Right cardiac atrium (tissue), 5 donors: ENCODE measurements at regions not wholly inside any gene's neighbourhood (a gene's known extent, or its start where the extent isn't known, plus 50 kb on each side); places are given as distances from the start of the nearest gene placed in this dataset.

Experiments used
- ATAC-seq, 2 donors: fragments of 200-7000 bp; cut with Tn5 transposase; one replicate each; pipeline versions ENCODE4 v1.8.0 to v1.9.1; 2020; ENCODE audit warnings: moderate library complexity in 2 of 2, mild to moderate bottlenecking in 1 of 2
- DNase-seq, 3 donors: peaks; one replicate each; pipeline ENCODE4 v3.0.0-alpha.2; 2020
- H3K27ac ChIP-seq: one replicate; pipeline ENCODE4 v1.5.1; 2013; ENCODE audit warnings: mild to moderate bottlenecking, low read length, control low read depth, moderate library complexity
- H3K27me3 ChIP-seq: one replicate; pipeline ENCODE4 v1.6.1; 2013; ENCODE audit not compliant: control insufficient read depth, insufficient read depth
- H3K4me1 ChIP-seq: one replicate; pipeline ENCODE4 v1.6.1; 2013; ENCODE audit warnings: low read length; ENCODE audit not compliant: control insufficient read depth, insufficient read depth
- H3K4me3 ChIP-seq: one replicate; pipeline ENCODE4 v1.5.1; 2013; ENCODE audit warnings: low read length, control low read depth
- H3K9me3 ChIP-seq: one replicate; pipeline ENCODE4 v1.6.1; 2013; ENCODE audit warnings: low read length; ENCODE audit not compliant: control insufficient read depth
- WGBS: extraction: QIAGEN DNeasy Blood & Tissue Kit; methylation state at CpG from one replicate; pipeline ENCODE4 v1.1.7; 2013; 5-methylcytosine and 5-hydroxymethylcytosine counted together
- intact Hi-C, 4 donors: fragments of 100-400 bp; cut with DNase I; formaldehyde crosslinking; loops; one replicate each; pipeline versions ENCODE4 v1.11.0 to v1.14.0; 2022 to 2023
- donor health status: healthy with polysubstance abuse.
- donor health status: DM: no; HTN: yes; CAD: no.
- donor health status: DM: no; HTN: no; CAD: no.
- donor health status: DM: no; HTN: yes; CAD: no; lungs with severe emphysema.
- donor health status: DM: yes; HTN: yes; CAD: no.

DNA sequence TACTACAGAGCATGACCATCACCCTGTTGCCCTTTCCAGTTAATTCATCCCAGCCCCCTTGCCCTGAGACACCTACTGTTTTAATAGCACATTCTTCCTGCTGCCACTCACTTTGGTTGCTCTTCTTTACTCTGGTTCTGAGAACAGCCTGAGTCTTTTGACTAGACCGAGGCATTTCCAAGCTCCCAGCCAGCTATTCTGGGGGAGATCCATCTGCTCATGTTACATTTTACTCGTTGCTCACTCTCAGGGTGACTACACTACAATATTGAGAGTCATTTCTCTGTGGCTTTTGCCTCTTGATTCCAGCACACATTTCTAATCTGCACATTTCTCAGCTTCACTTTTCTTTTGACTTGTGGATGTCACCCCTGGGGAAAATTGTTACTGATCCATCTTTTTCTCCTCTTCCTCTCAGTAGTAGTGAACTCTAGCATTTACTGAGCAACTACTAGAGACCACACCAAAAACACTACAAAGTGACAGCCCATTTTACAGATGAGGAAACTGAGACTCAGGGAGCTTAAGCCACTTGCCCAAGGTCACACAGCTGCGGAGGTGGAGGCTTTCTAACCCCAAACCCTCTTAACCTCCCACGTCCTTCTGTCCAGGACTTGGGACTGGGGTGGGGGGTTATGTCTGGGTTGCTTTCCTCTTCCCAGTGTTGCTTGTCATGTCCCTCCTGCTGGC, 117.8 kb downstream of the C11orf91 start:
- no peaks in the 10 kb centered on the region for H3K9me3 ChIP-seq
- ATAC-seq (no peak), DNase-seq (no peak)
- intact Hi-C loops = no loop called here
- no peak overlapping the region for H3K4me3 ChIP-seq
- H3K27ac ChIP-seq = no peak overlapping the region
- no peaks in the 10 kb centered on the region for H3K4me1 ChIP-seq
- 78% methylated on average over 4 of the region's 4 CpGs for WGBS
- no peaks in the 10 kb centered on the region for H3K27me3 ChIP-seq

DNA sequence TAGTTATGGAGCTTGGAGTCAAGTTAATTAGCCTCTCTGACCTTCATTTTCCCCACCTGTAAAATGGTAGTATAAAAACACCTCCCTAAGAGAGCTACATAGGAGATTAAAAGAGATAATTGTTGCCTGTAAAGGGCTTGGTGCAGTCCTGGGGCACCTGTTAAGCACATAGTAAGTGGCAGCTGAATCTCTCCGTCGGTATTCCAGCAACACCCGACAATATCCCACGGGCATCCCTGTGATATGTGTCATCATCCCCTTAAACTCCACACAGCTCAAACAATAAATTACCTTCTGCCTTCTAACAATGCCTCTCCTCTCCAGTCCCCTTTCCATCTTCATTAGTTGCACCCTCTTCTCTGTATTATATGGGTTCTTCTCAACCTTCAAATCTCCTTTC, 121.5 kb downstream of the C11orf91 start:
- no peak overlapping the region for H3K27ac ChIP-seq
- H3K9me3 ChIP-seq = no peaks in the 10 kb centered on the region
- H3K4me1 ChIP-seq = no peaks in the 10 kb centered on the region
- 92% methylated on average over 4 of the region's 4 CpGs for WGBS
- DNase-seq (no peak), ATAC-seq (no peak)
- no peak overlapping the region for H3K4me3 ChIP-seq
- intact Hi-C loops = no loop called here
- H3K27me3 ChIP-seq = no peaks in the 10 kb centered on the region

DNA sequence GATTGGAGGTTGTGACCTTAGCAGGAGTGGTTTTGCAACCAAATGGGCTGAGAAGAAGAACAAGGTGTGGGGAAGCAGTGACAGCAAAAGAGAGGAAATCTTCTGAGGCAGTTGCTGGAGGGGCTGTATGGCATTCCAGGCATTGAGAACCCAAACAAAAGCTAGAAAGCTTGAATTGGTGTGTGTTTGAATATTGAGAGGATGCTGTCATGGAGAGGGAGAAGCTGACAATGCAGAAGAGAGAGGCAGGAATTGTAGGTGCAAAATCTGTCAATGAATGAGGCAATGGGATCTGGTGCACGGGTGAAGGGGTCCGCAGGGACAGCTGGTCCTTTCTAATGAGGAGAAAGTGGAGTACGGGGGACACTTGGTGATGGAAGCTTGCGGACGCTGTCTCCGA, 123.4 kb downstream of the C11orf91 start:
- Histone ChIP-seq H3K27ac (no peak overlapping the region), H3K4me1 (no peaks in the 10 kb centered on the region), H3K4me3 (no peak overlapping the region), H3K27me3 (no peaks in the 10 kb centered on the region), H3K9me3 (no peaks in the 10 kb centered on the region)
- 89% methylated on average over 6 of the region's 6 CpGs for WGBS
- DNase-seq = no peak
- intact Hi-C loops = no loop called here
- ATAC-seq = no peak

GRCh38 chr11:33575311-33575710, 125.3 kb downstream of the C11orf91 start:
- intact Hi-C loops = no loop called here
- WGBS = 78% methylated on average over 5 of the region's 5 CpGs
- H3K27ac ChIP-seq = no peak overlapping the region
- DNase-seq (no peak), ATAC-seq (no peak)
- no peaks in the 10 kb centered on the region for H3K4me1 ChIP-seq
- no peak overlapping the region for H3K4me3 ChIP-seq
- no peaks in the 10 kb centered on the region for H3K27me3 ChIP-seq
- no peaks in the 10 kb centered on the region for H3K9me3 ChIP-seq

GRCh38 chr11:33574331-33574730, 126.3 kb downstream of the C11orf91 start:
- no peak overlapping the region for H3K27ac ChIP-seq
- DNase-seq = no peak
- no peak for ATAC-seq
- no peak overlapping the region for H3K4me3 ChIP-seq
- intact Hi-C loops = no loop called here
- whole genome bisulfite sequencing = 90% methylated on average over 7 of the region's 7 CpGs
- H3K9me3 ChIP-seq = no peaks in the 10 kb centered on the region
- no peaks in the 10 kb centered on the region for H3K4me1 ChIP-seq
- H3K27me3 ChIP-seq = no peaks in the 10 kb centered on the region

DNA sequence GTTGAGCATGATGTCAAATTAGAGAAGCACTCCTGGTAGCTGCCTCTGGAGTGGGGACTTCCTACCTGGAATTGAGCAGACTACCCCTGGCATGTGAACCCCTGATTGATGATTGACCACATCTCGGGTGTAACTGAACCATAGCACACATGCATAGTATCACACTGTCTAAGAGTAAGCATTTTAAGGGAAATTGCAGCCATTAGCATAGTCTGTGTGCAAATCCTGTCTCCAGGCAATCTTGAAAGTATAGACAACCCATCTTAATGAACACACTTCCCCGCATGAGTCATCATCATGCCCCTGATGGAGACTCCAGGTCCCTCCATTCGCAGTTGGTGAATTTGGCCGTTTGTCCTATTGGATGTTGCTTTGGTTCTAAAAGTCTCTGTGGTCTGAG, 131.3 kb downstream of the C11orf91 start:
- Histone ChIP-seq H3K4me3 (no peak overlapping the region), H3K9me3 (no peaks in the 10 kb centered on the region)
- 86% methylated on average over 4 of the region's 4 CpGs for WGBS

GRCh38 chr11:33567004-33567403, 133.6 kb downstream of the C11orf91 start:
- no peak overlapping the region for H3K4me3 ChIP-seq
- no peaks in the 10 kb centered on the region for H3K9me3 ChIP-seq
- no peak for ATAC-seq
- no peak for DNase-seq
- no peaks in the 10 kb centered on the region for H3K4me1 ChIP-seq
- no peaks in the 10 kb centered on the region for H3K27me3 ChIP-seq
- H3K27ac ChIP-seq = no peak overlapping the region
- intact Hi-C loops = no loop called here
- 94% methylated on average over 1 of the region's 1 CpG for WGBS

More for the DNA sequence above, 131.3 kb downstream of the C11orf91 start:
- no peaks in the 10 kb centered on the region for H3K27me3 ChIP-seq
- DNase-seq (no peak), ATAC-seq (no peak)
- intact Hi-C loops = no loop called here
- no peaks in the 10 kb centered on the region for H3K4me1 ChIP-seq
- H3K27ac ChIP-seq = no peak overlapping the region

DNA sequence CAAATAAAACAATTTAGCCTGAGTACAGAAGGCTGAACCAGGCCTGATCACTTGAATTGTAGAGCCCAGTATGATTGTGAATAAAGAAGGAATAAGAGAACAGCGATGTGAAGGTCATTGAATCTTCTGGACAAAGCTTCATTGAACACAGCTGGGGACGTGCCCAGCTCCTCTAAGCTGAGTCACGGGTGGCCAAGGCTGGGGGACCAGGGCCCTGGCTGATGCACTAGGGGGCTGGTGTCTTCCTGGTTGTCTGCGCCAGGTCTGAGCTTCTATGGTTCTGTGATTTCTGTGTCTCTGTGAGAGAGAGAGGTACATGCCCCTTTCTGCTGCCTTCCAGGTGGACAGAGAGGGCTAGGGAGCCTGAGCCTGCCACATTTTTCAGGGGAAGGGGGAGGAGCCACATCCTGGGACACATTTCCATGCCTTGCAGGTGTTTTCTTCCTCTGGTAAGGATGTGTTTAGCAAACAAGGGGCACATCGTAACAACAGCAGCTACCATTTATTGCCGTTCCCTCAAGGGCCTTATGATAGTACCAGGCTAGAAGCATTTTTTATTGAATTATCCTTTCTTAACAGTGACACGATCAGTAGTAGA, 135.7 kb downstream of the C11orf91 start:
- Histone ChIP-seq H3K4me3 (no peak overlapping the region), H3K27ac (no peak overlapping the region), H3K4me1 (no peaks in the 10 kb centered on the region), H3K9me3 (no peaks in the 10 kb centered on the region), H3K27me3 (no peaks in the 10 kb centered on the region)
- no peak for ATAC-seq
- intact Hi-C loops = no loop called here
- no peak for DNase-seq
- 82% methylated on average over 7 of the region's 7 CpGs for WGBS

DNA sequence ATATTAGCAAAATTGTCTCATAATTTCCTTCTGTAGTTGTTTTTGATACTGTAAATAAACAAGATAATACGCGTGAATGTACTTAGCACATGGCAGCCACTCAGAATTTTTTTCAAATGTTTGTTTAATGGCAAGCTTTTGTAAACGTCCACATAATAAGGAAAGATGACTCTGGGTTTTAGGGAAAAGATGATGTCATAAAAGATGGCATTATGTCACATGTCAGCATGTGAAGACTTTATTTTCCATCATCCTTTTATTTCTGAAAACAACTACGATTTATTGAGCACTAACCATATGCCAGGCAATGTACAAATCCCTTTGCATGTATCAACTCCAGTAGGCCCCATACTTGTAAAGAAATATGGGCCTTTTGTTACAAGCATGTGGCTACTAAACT, 139.9 kb downstream of the C11orf91 start:
- Histone ChIP-seq H3K9me3 (no peaks in the 10 kb centered on the region), H3K27me3 (no peaks in the 10 kb centered on the region), H3K27ac (no peak overlapping the region), H3K4me3 (no peak overlapping the region), H3K4me1 (no peaks in the 10 kb centered on the region)
- intact Hi-C loops = no loop called here
- no peak for DNase-seq
- 76% methylated on average over 4 of the region's 4 CpGs for WGBS
- no peak for ATAC-seq

GRCh38 chr11:33559567-33559966, 141.1 kb downstream of the C11orf91 start:
- intact Hi-C loops = no loop called here
- whole genome bisulfite sequencing = 69% methylated on average over 11 of the region's 11 CpGs
- Histone ChIP-seq H3K4me1 (no peaks in the 10 kb centered on the region), H3K27me3 (no peaks in the 10 kb centered on the region), H3K4me3 (no peak overlapping the region), H3K27ac (no peak overlapping the region), H3K9me3 (no peaks in the 10 kb centered on the region)
- no peak for ATAC-seq
- no peak for DNase-seq

DNA sequence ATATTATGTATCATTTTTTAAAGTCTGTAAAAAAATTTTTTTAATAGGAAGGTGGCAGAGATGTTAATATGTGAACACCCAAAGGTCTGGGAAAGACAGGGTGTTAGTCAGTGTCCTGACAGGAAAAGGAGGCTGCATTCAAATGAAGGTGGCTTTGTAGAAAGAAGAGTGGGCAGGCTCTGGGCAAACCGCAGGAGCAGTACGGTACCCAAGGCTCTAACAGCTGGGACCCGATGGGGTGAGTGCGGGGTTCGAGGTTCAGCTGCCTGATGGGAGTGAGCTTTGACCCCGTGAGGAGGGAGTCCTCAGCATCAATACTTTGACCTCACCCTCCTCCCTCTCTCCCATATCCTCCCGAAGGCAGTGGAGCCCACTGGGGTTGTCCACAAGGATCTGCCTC, 142.5 kb downstream of the C11orf91 start:
- H3K4me3 ChIP-seq = no peak overlapping the region
- H3K4me1 ChIP-seq = no peaks in the 10 kb centered on the region
- DNase-seq (no peak), ATAC-seq (no peak)
- 84% methylated on average over 7 of the region's 7 CpGs for WGBS
- H3K27me3 ChIP-seq = no peaks in the 10 kb centered on the region
- H3K27ac ChIP-seq = no peak overlapping the region
- intact Hi-C loops = no loop called here
- no peaks in the 10 kb centered on the region for H3K9me3 ChIP-seq

DNA sequence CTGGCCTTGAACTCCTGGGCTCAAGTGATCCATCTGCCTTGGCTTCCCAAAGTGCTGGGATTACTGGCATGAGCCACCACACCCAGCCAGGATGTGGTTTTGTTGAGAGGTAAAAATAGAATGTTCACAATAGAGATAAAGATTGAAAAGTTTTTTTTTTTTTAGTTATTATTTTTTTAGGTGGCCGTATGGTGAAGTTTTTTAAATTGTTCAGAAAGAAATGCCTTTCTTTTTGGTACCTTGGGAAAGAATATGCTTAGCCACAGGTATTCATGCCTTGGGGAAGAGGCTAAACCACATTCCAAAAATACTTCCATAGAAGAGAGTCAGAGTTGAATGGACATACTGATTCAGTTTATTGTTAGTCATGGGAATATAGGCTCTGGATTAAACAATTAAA, 143.4 kb downstream of the C11orf91 start:
- DNase-seq = no peak
- Histone ChIP-seq H3K4me3 (no peak overlapping the region), H3K27ac (no peak overlapping the region), H3K4me1 (no peaks in the 10 kb centered on the region), H3K9me3 (no peaks in the 10 kb centered on the region), H3K27me3 (no peaks in the 10 kb centered on the region)
- no peak for ATAC-seq
- intact Hi-C loops = no loop called here
- 30% methylated on average over 1 of the region's 1 CpG for WGBS
